MM.1S (cell line): ENCODE measurements at regions not wholly inside any gene's neighbourhood (a gene's known extent, or its start where the extent isn't known, plus 50 kb on each side); places are given as distances from the start of the nearest gene placed in this dataset.

Experiments used
- EZH2 ChIP-seq: fragments of 300-600 bp; sonication (generic); optimal IDR thresholded peaks from 2 replicates; pipeline ENCODE3; 2017; ENCODE audit warnings: low read depth, mild to moderate bottlenecking, antibody characterized with exemption, low read length, mixed read lengths
- EZH2phosphoT487 ChIP-seq: fragments of 300-600 bp; sonication (generic); IDR thresholded peaks from 2 replicates; pipeline ENCODE4 v1.6.1; 2018; ENCODE audit warnings: antibody characterized with exemption, low read length
- TF ChIP-seq, protein P1 (sequence below): fragments of 300-600 bp; sonication (generic); IDR thresholded peaks from 2 replicates; pipeline ENCODE4 v1.5.1; 2016; ENCODE audit warnings: antibody characterized with exemption, low read length, mixed read lengths

DNA sequence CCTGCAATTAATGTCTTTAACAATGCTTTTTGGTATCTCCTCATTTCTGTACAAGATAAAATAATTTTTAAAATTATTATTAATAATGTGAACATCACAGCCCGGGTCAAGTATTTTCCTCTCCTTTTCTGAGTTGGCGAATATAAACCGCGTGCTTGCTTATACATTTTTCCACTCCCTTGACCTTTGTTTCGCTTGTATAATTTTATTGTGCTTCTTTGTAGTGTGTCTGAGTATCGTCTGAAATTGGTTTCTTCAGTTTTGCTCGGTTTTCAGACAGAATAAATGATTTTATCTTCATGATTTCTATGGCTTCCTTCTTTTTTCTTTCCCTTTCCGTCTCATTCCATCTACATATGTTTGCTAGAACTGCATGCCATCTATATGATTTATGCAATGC is 448.5 kb downstream of the MAT2B start:
- TF ChIP-seq, protein P1, sequence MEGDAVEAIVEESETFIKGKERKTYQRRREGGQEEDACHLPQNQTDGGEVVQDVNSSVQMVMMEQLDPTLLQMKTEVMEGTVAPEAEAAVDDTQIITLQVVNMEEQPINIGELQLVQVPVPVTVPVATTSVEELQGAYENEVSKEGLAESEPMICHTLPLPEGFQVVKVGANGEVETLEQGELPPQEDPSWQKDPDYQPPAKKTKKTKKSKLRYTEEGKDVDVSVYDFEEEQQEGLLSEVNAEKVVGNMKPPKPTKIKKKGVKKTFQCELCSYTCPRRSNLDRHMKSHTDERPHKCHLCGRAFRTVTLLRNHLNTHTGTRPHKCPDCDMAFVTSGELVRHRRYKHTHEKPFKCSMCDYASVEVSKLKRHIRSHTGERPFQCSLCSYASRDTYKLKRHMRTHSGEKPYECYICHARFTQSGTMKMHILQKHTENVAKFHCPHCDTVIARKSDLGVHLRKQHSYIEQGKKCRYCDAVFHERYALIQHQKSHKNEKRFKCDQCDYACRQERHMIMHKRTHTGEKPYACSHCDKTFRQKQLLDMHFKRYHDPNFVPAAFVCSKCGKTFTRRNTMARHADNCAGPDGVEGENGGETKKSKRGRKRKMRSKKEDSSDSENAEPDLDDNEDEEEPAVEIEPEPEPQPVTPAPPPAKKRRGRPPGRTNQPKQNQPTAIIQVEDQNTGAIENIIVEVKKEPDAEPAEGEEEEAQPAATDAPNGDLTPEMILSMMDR = no peak
- TF ChIP-seq EZH2phosphoT487 = no peak
- no peak for TF ChIP-seq EZH2
